ENCODE measurements at regions not wholly inside any gene's neighbourhood (a gene's known extent, or its start where the extent isn't known, plus 50 kb on each side); places are given as distances from the start of the nearest gene placed in this dataset.

DNA sequence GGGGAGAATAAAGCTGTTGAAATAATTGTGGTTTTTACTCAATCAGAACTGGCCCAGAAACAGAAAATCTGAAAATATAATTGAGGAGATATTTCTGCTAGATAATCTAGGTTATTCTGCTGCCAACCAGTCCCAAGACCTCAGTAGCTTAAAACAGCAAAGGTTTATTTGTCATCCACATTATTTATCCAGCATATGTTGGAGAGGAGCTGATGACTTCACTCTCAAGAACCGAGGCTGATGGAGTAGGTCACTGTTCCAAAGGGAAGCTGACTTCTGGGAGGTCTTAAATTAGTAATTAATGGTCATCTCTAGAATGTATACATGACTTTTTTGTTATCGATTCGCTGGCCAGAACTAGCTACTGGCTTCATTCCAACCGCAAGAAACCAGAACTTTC lies 124.8 kb upstream of the CTNNA2 start:
- TF ChIP-seq CTCF (IDR thresholded peaks at IDR 0.05), result no peak
- TF ChIP-seq EP300 (IDR thresholded peaks at IDR 0.05), result no peak

Data from suprapubic skin (tissue), 3 donors.